ENCODE measurements at regions not wholly inside any gene's neighbourhood (a gene's known extent, or its start where the extent isn't known, plus 50 kb on each side); places are given as distances from the start of the nearest gene placed in this dataset.

- TF ChIP-seq CTCF (IDR thresholded peaks at IDR 0.05 in 4 of 5, conservative IDR thresholded peaks at IDR 0.05 in 1 of 5): no peak
- TF ChIP-seq POLR2A (IDR thresholded peaks at IDR 0.05): no peak
Measured at GRCh38 chr19:28575816-28576215, 637.1 kb downstream of the UQCRFS1 start.

Data from gastrocnemius medialis (tissue), 4 donors.